Astrocyte (in vitro differentiated cells and primary cell): ENCODE measurements at regions not wholly inside any gene's neighbourhood (a gene's known extent, or its start where the extent isn't known, plus 50 kb on each side); places are given as distances from the start of the nearest gene placed in this dataset.

Source experiments
- DNase-seq: peaks from one replicate; pipeline ENCODE4 v3.0.0-alpha.2; 2010; ENCODE audit warnings: low read depth
- FAIRE-seq: peaks from 2 replicates; lab custom pipeline; 2011; peaks lifted over from hg19 to GRCh38; lab: Jason Lieb, UNC
- H2AFZ ChIP-seq: 2 replicates; pipeline ENCODE4 v1.6.0; 2012; ENCODE audit warnings: low read depth, low read length, inconsistent platforms
- H3K27ac ChIP-seq: 2 replicates; pipeline ENCODE4 v1.5.1; 2011; ENCODE audit warnings: low read depth, low read length, inconsistent platforms
- H3K27me3 ChIP-seq: 2 replicates; pipeline ENCODE4 v1.6.0; 2011; ENCODE audit warnings: low read length, inconsistent platforms; ENCODE audit not compliant: insufficient read depth
- H3K36me3 ChIP-seq: 2 replicates; pipeline ENCODE4 v1.5.1; 2011; ENCODE audit warnings: low read length, inconsistent platforms; ENCODE audit not compliant: insufficient read depth
- H3K4me1 ChIP-seq: 2 replicates; pipeline ENCODE4 v1.5.1; 2011; ENCODE audit warnings: low read length, inconsistent platforms; ENCODE audit not compliant: insufficient read depth
- H3K4me2 ChIP-seq: 2 replicates; pipeline ENCODE4 v1.6.0; 2012; ENCODE audit warnings: low read length, inconsistent platforms
- H3K4me3 ChIP-seq: 2 replicates; pipeline ENCODE4 v1.5.1; 2011; ENCODE audit warnings: low read depth, mild to moderate bottlenecking, low read length, inconsistent platforms; ENCODE audit not compliant: insufficient read depth
- H3K79me2 ChIP-seq: 2 replicates; pipeline ENCODE4 v1.6.0; 2012; ENCODE audit warnings: mild to moderate bottlenecking, low read length, inconsistent platforms; ENCODE audit not compliant: insufficient read depth
- H3K9ac ChIP-seq: 2 replicates; pipeline ENCODE4 v1.6.0; 2012; ENCODE audit warnings: mild to moderate bottlenecking, low read length, inconsistent platforms
- H3K9me3 ChIP-seq: 2 replicates; pipeline ENCODE4 v1.5.1; 2012; ENCODE audit warnings: low read depth, mild to moderate bottlenecking, low read length, inconsistent platforms; ENCODE audit not compliant: insufficient read depth
- H4K20me1 ChIP-seq: 2 replicates; pipeline ENCODE4 v1.6.0; 2012; ENCODE audit warnings: low read length, inconsistent platforms; ENCODE audit not compliant: insufficient read depth
- H3K27ac Mint-ChIP-seq: one replicate; pipeline ENCODE4 v1.8.0; 2021; ENCODE audit warnings: mild to moderate bottlenecking, mixed read lengths; ENCODE audit not compliant: unreplicated experiment
- H3K27me3 Mint-ChIP-seq: one replicate; pipeline ENCODE4 v1.8.0; 2021; ENCODE audit warnings: low read depth, mixed read lengths; ENCODE audit not compliant: unreplicated experiment
- H3K36me3 Mint-ChIP-seq: one replicate; pipeline ENCODE4 v1.8.0; 2021; ENCODE audit warnings: low read depth, mixed read lengths; ENCODE audit not compliant: unreplicated experiment
- H3K4me1 Mint-ChIP-seq: one replicate; pipeline ENCODE4 v1.8.0; 2021; ENCODE audit warnings: low read depth, mixed read lengths; ENCODE audit not compliant: unreplicated experiment
- H3K4me3 Mint-ChIP-seq: one replicate; pipeline ENCODE4 v1.8.0; 2021; ENCODE audit warnings: mild to moderate bottlenecking, moderate library complexity, mixed read lengths; ENCODE audit not compliant: unreplicated experiment
- H3K9me3 Mint-ChIP-seq: one replicate; pipeline ENCODE4 v1.8.0; 2021; ENCODE audit warnings: mild to moderate bottlenecking, mixed read lengths; ENCODE audit not compliant: unreplicated experiment
- EZH2 ChIP-seq: IDR thresholded peaks from 2 replicates; pipeline ENCODE4 v1.6.1; 2012; ENCODE audit warnings: mild to moderate bottlenecking, low read length, inconsistent platforms; ENCODE audit not compliant: insufficient read depth
- TF ChIP-seq, protein P1 (sequence below): IDR thresholded peaks from 2 replicates; pipeline ENCODE4 v1.5.1; 2011; ENCODE audit warnings: low read depth, mild to moderate bottlenecking, inconsistent platforms, low read length, moderate library complexity; ENCODE audit not compliant: insufficient read depth

DNA sequence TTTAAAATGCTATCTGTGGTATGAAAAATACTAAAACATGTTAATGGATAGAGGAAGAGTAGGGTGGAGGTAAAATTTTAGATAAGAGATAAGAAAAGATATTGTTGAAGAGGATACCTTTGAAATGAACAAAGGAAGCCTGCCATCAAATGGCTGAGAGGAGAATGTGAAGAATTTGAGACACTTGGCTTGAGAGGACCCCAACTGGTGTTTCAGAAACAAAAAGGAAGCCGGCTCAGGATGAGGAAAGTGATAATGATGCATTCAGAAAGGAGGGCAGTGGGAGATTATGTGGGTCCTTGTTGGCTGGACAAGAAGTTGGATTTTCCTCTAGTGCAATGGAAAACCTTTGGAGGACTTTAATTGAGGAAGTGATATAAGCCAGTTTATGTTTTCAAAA, 264.4 kb downstream of the DUSP6 start:
- Histone ChIP-seq H3K79me2 (no peaks in the 10 kb centered on the region), H2AFZ (no peak overlapping the region), H3K4me1 (peaks cover 9% of the 10 kb centered on the region), H4K20me1 (no peaks in the 10 kb centered on the region), H3K4me3 (no peak overlapping the region), H3K4me2 (no peak overlapping the region), H3K9me3 (peaks cover 5% of the 10 kb centered on the region), H3K36me3 (no peaks in the 10 kb centered on the region), H3K27ac (no peak overlapping the region), H3K9ac (no peak overlapping the region), H3K27me3 (no peaks in the 10 kb centered on the region)
- peaks cover 11% of the 10 kb centered on the region for H3K9me3 Mint-ChIP-seq
- H3K4me3 Mint-ChIP-seq: no peak overlapping the region
- TF ChIP-seq EZH2: no peak
- TF ChIP-seq, protein P1, sequence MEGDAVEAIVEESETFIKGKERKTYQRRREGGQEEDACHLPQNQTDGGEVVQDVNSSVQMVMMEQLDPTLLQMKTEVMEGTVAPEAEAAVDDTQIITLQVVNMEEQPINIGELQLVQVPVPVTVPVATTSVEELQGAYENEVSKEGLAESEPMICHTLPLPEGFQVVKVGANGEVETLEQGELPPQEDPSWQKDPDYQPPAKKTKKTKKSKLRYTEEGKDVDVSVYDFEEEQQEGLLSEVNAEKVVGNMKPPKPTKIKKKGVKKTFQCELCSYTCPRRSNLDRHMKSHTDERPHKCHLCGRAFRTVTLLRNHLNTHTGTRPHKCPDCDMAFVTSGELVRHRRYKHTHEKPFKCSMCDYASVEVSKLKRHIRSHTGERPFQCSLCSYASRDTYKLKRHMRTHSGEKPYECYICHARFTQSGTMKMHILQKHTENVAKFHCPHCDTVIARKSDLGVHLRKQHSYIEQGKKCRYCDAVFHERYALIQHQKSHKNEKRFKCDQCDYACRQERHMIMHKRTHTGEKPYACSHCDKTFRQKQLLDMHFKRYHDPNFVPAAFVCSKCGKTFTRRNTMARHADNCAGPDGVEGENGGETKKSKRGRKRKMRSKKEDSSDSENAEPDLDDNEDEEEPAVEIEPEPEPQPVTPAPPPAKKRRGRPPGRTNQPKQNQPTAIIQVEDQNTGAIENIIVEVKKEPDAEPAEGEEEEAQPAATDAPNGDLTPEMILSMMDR: no peak
- DNase-seq: no peak
- peaks cover 2% of the 10 kb centered on the region for H3K36me3 Mint-ChIP-seq
- peaks cover 5% of the 10 kb centered on the region for H3K4me1 Mint-ChIP-seq
- H3K27me3 Mint-ChIP-seq: no peaks in the 10 kb centered on the region
- no peak for FAIRE-seq
- no peak overlapping the region for H3K27ac Mint-ChIP-seq

DNA sequence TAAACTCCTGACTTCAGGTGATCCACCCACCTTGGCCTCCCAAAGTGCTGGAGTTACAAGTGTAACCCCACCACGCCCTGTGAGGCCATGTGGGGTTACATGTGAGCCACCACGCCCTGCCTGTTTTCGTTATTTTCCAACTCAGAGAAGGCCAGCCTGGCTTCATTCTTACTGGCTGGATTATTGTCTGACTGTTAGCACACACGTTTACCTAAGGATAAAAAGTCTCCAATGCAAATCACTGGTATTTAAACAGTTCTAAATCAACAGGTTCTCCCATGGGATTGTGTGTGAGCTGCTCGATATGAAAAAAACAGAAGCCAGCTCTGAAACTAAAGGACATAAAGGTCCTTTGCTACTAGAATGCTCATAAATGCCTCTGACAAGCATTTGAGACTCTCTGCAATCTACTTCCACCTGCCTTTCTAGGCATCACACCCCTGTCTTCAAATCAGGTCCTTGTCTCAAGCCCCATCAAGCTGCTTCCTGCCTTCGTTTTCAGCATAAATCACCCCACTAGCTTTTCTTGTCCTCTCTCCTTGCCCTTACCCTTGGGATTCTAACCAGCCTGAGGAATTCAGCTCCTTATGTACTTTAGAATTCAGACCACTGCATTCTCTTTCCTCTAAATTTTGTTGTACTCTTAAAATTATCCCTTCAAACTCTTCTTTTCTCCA, 265.0 kb downstream of the DUSP6 start:
- H3K27ac Mint-ChIP-seq: no peak overlapping the region

More for the DNA sequence above, 265.0 kb downstream of the DUSP6 start:
- H3K27me3 Mint-ChIP-seq: no peaks in the 10 kb centered on the region
- no peaks in the 10 kb centered on the region for H3K36me3 ChIP-seq
- peaks cover 13% of the 10 kb centered on the region for H3K4me1 ChIP-seq
- H3K9me3 Mint-ChIP-seq: peaks cover 8% of the 10 kb centered on the region
- no peaks in the 10 kb centered on the region for H3K79me2 ChIP-seq
- peaks cover 2% of the 10 kb centered on the region for H3K36me3 Mint-ChIP-seq
- H3K4me1 Mint-ChIP-seq: peaks cover 7% of the 10 kb centered on the region
- no peak overlapping the region for H3K27ac ChIP-seq
- TF ChIP-seq, protein P1: no peak
- TF ChIP-seq EZH2: no peak
- no peak overlapping the region for H3K4me3 ChIP-seq
- H3K9me3 ChIP-seq: peaks cover 5% of the 10 kb centered on the region
- no peak for DNase-seq
- no peaks in the 10 kb centered on the region for H3K27me3 ChIP-seq
- H3K9ac ChIP-seq: no peak overlapping the region
- H4K20me1 ChIP-seq: no peaks in the 10 kb centered on the region
- H3K4me3 Mint-ChIP-seq: no peak overlapping the region
- no peak overlapping the region for H3K4me2 ChIP-seq
- FAIRE-seq: no peak
- H2AFZ ChIP-seq: no peak overlapping the region
